HG02840 (cell line): ENCODE measurements at regions not wholly inside any gene's neighbourhood (a gene's known extent, or its start where the extent isn't known, plus 50 kb on each side); places are given as distances from the start of the nearest gene placed in this dataset.
"Not testable (repeated sequence)": the region's sequence is repeated elsewhere in the genome, so short reads cannot be mapped to it uniquely, and the experiment has no call there.

Experiments used
- ATAC-seq: cut with Tn5 transposase; IDR thresholded peaks from one replicate; pipeline ENCODE4 v1.9.1; 2021; ENCODE audit warnings: mild to moderate bottlenecking, moderate library complexity, moderate number of reproducible peaks; ENCODE audit not compliant: unreplicated experiment, low FRiP score

DNA sequence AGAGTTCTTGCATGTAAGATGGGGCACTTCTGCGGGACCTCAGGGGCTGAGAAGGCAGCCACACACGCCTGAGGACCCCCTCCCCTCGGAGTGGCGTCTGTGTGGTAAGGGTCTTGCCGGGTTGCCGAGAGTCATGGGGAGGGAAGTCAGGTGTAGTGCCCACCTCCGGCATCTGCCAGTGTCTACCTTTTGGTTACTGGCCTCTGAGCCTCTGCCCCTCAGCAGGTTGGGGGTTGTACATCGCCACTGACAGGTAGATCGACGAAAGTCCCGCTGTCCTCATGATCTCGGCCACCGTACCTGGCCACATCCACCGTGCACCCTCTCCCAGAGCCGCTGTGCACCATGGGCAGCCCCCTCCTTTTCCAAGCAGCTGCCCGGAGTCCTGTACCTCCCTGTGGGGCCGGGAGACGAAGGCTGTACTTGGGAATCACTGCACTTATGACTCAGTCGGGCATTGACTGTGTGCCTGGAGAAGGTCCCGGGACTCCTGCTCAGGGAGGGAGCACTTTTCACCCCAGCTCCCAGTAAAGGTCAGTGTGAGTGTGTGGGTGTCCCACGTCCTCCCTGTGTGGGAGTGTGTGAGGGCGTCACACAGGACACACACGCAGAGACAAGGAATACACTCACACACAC, 332.4 kb upstream of the MYT1L start:
- no peak for ATAC-seq

DNA sequence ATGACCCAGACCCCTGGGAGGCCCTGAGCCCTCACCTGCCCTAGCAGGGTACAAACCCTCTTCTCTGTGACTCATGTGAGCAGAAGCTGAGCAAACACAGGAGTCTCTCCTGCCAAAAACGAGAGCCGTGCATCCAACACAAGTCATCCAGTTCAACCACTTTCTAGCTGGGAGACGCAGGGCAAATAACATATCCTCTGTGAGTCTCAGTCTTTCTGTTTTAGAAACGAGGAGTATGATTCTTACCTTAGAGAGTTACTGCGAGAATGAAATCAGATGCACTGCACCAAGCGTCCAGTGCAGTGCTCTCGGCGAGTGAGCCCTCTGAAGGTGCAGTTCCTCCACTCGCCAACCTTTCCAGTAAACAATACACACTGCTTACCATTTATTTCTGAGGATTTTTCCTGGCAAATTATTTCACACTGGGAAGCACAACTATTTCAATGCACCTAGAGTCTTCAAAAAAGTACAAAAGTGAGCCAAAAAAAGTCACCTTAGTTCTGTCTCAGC, 331.8 kb upstream of the MYT1L start:
- ATAC-seq = no peak

DNA sequence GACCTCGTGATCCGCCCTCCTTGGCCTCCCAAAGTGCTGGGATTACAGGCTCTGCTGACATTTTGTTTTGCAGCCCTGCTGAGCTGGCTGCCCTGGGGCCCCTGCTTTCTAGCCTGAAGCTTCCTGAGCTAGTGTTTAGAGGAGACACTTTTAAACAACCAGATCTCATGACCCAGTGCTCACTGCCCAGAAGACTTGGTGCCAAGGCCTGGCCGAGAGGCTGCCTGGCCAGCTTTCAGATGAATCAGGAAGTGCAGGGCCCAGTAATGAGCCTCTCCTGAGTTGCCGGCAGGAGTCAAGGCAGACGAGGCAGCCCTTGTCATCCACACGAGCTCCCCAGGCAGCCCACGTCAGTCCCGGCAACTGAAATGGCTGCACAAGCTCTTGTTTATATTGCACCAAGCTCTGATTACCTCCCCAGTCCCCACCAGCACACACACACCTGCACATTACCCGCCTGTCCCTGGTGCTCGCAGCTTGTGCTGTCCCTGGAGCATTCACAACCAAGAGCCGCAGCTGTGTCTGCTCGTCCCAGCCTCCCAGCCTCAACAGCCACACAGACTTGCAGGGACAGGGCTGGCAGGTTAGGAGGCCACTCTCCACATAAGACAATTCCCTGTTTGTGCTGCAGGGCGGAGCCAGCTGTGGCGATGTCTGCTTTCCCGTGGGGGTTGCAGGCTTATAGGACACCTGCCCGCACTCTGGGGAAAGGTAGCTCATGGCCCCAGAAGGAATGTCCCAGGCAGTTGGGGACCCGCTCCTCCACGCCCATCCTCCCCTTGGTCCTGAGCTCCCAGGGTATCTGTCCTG, 331.2 kb upstream of the MYT1L start:
- ATAC-seq = no peak

DNA sequence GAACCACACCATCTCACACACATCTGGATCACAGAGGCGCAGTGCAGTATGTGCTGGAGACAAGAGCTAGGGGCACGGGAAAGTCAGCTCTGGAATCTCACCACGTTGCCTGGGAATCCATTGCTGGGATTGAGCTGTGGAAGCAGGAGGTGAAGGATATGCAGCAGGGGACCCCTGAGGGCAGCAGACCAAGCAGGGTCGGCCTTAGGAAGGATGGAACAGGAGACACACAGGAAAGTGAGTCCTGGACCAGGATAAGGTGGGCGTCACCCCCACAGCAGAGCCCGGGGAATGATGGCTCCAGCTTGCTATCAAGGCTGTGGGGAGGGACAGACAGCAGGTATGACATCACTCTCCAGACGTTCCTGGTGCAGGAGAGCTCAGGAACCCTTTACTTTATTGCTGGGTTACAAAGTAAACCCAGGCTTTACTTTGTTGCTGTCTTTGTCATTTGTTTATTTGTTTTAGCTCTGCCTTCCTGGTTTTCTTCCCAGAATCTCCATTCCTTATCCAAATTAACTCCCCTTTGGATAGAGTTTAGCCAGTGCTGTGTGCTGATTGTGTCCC, 329.8 kb upstream of the MYT1L start:
- ATAC-seq = no peak

GRCh38 chr2:2657121-2657962, 326.3 kb upstream of the MYT1L start:
- ATAC-seq = no peak

DNA sequence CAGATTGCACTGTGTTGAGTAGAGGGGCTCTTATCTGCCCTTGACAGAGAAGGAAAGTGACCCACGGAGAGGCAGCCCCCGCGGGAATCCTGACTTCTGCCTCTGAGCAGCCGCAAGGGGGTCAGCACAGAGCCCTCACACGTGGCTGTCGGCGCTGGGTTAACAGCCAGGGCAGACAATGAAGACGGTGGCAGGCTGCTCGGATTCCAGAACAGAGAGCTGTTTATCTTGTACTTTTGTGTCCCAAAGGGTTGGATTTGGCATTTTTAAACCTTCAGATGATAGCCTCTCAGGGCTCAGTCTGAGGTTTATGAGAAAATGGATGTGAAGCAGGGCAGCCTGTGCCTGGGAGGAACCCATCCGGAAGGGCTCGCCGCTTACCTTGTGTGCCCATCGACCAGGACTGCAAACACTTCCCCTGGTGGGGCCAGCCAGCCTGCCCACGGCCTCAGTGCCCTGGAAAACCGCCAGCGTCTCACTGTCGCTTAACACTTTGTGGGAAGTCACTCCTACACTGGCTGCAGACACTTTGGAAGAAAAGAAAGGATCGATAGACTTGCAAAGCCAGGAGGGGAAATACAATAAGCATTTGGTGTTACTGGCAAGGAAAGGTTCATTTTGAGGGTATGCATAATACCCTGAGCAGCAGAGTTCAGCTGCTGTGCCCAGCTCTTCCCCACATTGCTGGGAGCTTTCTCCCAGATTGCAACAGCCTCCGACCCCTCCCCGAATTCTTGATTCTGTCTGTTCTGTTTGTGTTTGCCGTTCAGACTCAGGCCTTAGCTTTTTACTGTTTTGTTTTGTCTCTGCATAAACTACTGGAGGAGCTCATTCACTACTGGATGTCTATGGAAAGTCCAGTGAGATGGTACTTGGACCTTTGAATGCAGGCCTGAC, 325.3 kb upstream of the MYT1L start:
- no peak for ATAC-seq

GRCh38 chr2:2655453-2656114, 324.5 kb upstream of the MYT1L start:
- ATAC-seq = no peak

DNA sequence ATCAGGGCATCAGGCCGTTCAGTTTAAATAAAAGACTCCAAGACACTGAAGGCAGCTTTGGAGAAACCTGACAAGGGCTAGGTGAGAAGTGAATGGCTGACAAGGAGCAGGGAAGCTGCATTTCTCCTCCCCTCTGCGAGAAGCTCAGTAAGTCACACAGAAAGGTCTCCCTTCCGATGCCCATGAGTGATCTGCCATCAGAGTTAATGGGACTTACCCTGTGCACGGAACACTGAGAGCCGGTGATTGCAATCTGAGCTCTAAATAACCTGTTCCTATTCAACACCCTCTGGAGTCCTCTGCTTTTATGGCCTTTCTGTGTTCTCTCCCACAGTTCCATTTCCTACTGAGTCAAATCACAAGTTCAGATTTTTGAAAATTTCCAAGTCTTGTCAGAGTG, 322.2 kb upstream of the MYT1L start:
- ATAC-seq = no peak

DNA sequence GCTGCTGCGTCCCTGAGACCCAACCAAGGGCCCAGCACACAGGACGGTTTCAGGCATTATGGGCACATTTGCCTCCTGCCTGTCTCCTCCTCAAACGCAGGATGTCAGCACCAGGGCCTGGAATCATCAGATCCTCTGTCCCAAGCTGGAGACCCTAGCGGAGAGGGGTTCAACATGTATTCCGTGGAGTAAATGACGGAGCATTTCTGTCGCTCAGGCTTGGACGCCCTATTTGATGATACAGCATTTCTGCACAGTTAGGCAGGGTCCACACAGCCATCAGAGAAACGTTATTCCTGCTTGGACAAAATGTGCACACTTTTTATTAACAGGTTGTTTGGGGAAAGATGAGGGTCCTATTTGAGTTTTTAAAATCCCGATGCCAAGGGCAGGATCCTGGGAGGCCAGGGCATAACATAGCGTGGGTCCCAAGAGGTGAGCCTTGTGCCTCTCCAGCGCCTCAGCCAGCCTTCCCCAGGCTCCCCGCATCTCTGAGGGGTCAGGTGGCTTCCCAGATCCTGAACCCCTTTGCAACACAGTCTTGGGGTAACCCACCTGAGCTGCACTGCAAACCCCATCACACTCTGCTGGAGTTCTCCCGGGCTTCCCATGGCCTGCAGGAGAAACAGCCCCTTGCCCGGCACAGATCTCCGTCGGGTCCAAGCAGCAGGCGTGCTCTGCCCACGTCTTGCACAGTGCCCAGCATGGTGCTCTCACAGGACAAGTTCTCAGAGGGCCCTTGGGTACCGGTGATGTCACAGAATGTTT, 319.7 kb upstream of the MYT1L start:
- ATAC-seq = no peak

DNA sequence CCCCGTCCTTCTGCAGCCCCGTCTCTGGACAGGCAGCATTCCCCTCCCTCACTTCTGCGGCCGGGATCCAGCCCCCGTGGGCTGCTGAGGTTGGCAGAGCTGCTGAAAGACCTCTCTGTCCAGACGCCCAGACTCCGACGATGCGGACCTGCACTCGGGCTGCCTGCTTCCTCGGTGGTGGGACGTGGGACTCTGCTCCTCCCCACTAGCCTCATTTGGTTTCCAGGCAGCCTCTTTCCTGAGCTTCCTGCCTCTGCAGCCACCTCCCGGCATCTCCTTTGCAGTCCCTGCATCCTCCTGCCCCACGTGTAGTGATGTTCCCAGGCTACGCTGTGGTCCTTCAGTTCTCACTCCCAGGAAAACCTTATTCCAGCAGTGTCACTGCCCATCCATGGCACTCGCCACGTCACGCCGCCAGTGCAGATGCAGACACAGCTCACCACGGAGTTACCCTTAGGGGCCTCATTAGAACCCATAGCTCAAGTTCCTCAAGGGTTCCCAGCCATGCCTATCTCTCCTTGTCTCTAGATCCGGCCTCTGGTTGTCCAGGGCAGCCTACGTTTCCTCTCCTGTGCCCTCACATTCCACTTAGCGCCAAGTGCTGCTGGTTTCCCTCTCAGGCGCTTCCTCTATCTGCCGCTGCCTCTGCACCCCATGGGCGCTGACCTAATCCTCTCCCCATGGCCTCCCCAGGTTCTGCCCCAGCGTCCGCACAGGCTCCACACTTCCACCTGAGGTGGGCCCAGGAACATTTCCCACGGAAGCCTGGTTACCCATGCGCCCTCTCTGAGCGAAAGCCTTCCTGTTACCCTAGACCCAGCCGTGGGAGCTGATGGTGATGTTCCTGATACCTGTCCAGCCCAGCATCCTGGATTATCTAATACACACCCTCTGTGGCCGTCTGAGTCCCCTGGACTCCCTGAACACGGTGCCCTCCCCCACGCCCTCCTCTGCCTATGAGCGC, 318.3 kb upstream of the MYT1L start:
- no peak for ATAC-seq

- no peak for ATAC-seq
Observed at GRCh38 chr2:2648094-2648493, 317.0 kb upstream of the MYT1L start.

GRCh38 chr2:2647141-2647541, 316.1 kb upstream of the MYT1L start:
- ATAC-seq = no peak

DNA sequence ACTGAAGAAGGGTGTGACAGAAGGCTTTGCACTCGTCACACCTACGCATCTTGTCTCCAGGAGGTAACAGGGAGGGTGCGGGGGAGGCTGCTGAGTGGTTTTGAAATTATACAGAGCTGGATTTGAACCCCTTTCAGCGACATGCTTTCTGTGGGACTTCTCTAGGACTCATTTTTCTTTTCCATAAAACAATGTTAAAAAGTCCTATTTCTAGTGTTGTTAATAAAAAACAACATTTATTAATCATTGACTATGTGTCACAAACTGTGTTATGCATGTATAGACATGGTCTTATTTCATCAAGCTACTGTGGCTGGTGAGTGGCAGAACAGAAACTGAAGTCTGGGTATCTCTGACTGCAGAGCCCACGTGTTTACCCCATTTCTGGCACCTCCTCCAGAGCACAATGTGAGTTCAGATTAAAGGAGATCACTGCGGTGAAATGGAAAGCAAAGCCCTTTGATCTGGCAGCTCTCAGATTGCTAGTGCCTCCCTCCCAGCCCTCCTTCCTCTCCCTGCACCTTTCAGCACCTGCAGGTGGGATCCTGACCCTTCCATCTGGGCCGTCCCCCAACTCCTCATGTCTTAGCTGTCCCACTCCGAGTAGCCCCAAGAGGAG, 315.5 kb upstream of the MYT1L start:
- no peak for ATAC-seq

DNA sequence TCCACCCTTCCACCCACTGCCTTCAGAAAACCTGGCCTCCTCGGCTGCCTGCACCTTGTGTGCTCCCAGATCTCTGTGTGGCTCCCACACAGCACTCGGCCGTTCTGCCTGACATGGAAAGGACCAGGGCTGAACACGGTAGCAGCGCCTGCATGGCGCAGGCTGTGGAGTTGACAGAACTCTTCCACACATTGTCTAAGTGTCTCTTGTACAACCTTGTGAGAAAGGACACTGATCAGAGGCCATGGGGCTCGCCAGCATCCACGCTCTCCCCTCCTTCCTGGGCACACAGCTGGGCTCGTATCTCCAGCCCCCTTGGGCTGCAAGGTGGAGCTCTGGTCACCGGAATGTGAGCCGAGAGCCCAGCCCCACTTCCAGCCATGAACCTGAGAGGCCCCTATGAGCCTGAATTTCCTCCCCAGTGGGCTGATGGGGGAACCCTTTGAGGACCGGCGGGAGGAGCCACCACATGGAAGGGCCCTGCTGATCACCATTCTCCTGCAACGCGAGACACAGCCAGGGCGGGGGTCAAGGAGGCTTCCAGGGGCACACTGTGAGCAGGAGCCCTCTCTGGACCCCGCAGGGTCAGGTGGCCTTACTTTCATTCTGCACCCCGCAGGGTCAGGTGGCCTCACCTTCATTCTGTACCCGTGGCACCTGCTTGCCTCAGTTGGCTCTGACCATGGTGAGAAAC, 314.2 kb upstream of the MYT1L start:
- ATAC-seq = no peak

DNA sequence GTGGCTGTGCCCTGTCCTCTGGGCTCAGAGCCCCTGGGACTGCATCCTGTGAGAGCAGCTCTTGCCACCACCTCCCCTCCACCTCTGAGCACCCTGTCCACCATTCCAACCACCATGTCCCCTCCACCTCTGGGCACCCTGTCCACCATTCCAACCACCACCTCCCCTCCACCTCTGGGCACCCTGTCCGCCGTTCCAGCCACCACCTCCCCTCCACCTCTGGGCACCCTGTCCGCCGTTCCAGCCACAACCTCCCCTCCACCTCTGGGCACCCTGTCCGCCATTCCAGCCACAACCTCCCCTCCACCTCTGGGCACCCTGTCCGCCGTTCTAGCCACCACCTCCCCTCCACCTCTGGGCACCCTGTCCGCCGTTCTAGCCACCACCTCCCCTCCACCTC, 313.7 kb upstream of the MYT1L start:
- not testable (repeated sequence) for ATAC-seq

- no peak for ATAC-seq
Observed at GRCh38 chr2:2644040-2644439, 313.0 kb upstream of the MYT1L start.
